OCI-LY7 (cell line): ENCODE measurements at regions not wholly inside any gene's neighbourhood (a gene's known extent, or its start where the extent isn't known, plus 50 kb on each side); places are given as distances from the start of the nearest gene placed in this dataset.

ENCODE experiments used
- BruUV-seq: library from RNA; stranded (reverse); fragments of 400-500 nt; replicated peaks from 2 replicates; lab custom pipeline; 2021; lab: Mats Ljungman, UMichigan
- CTCF ChIA-PET: fragments of 300-600 bp; sonication (Branson Sonifier 250); formaldehyde crosslinking; loops from one replicate; lab custom pipeline; 2022; ENCODE audit warnings: antibody characterized with exemption; ENCODE audit not compliant: unreplicated experiment; lab: Charles Lee
- POLR2A ChIA-PET: fragments of 300-600 bp; sonication (Branson Sonifier 250); formaldehyde crosslinking; loops from one replicate; lab custom pipeline; 2022; ENCODE audit warnings: antibody characterized with exemption; lab: Charles Lee
- DNase-seq: peaks from one replicate; pipeline ENCODE4 v3.0.0-alpha.2; 2015; ENCODE audit warnings: low spot score
- H2AFZ ChIP-seq: fragments of 200-600 bp; sonication (generic), shearing (Covaris generic); 2 replicates; pipeline ENCODE4 v1.6.1; 2014; ENCODE audit warnings: mild to moderate bottlenecking, antibody characterized with exemption, low read length, moderate library complexity
- H3K27ac ChIP-seq: fragments of 200-600 bp; sonication (generic); 2 replicates; pipeline ENCODE4 v1.5.1; 2014; ENCODE audit warnings: mixed run types, low read depth, mild to moderate bottlenecking, moderate library complexity, low read length, inconsistent platforms; ENCODE audit not compliant: poor library complexity, severe bottlenecking
- H3K36me3 ChIP-seq: fragments of 200-600 bp; sonication (generic); 2 replicates; pipeline ENCODE4 v1.6.1; 2014; ENCODE audit warnings: mild to moderate bottlenecking, antibody characterized with exemption, low read length, moderate library complexity, mixed read lengths; ENCODE audit not compliant: insufficient read depth
- H3K4me1 ChIP-seq: fragments of 200-600 bp; sonication (generic); 2 replicates; pipeline ENCODE4 v1.5.1; 2014; ENCODE audit warnings: mild to moderate bottlenecking, low read length; ENCODE audit not compliant: insufficient read depth, poor library complexity, severe bottlenecking
- H3K4me2 ChIP-seq: fragments of 200-600 bp; sonication (generic); 2 replicates; pipeline ENCODE4 v1.6.1; 2014; ENCODE audit warnings: mild to moderate bottlenecking, low read length
- H3K4me3 ChIP-seq: fragments of 200-600 bp; sonication (generic); 2 replicates; pipeline ENCODE4 v1.5.1; 2014; ENCODE audit warnings: mild to moderate bottlenecking, low read depth, low read length; ENCODE audit not compliant: poor library complexity, severe bottlenecking
- H3K79me2 ChIP-seq: fragments of 200-600 bp; sonication (generic); 2 replicates; pipeline ENCODE4 v1.6.1; 2016; ENCODE audit warnings: low read depth, mild to moderate bottlenecking, low read length, moderate library complexity, mixed read lengths; ENCODE audit not compliant: insufficient read depth
- H3K9me2 ChIP-seq: fragments of 200-600 bp; sonication (generic); 2 replicates; pipeline ENCODE4 v1.6.1; 2016; ENCODE audit warnings: mild to moderate bottlenecking, low read length, mixed read lengths; ENCODE audit not compliant: insufficient read depth
- H3K9me3 ChIP-seq: fragments of 200-600 bp; sonication (generic); 2 replicates; pipeline ENCODE4 v1.6.1; 2014; ENCODE audit warnings: mild to moderate bottlenecking, mixed run types, low read length, mixed read lengths
- H4K20me1 ChIP-seq: fragments of 200-600 bp; sonication (generic); 2 replicates; pipeline ENCODE4 v1.6.1; 2014; ENCODE audit warnings: mild to moderate bottlenecking, antibody characterized with exemption, low read length, moderate library complexity, mixed read lengths; ENCODE audit not compliant: insufficient read depth
- EZH2phosphoT487 ChIP-seq: fragments of 200-600 bp; sonication (generic); IDR thresholded peaks from 2 replicates; pipeline ENCODE4 v1.6.1; 2018; ENCODE audit warnings: low read depth, borderline replicate concordance, mild to moderate bottlenecking, mixed run types, antibody characterized with exemption, low read length, moderate library complexity, mixed read lengths
- intact Hi-C: fragments of 100-400 bp; cut with micrococcal nuclease; formaldehyde crosslinking; loops from one replicate; pipeline ENCODE4 v1.10.0; 2022; ENCODE audit not compliant: unreplicated experiment
- small RNA-seq: library from RNA; depleted of rRNA; stranded (forward); fragments of <200 nt; gene quantifications from one replicate; pipeline ENCODE3, GENCODE V24; 2014
- TF ChIP-seq, protein P1 (sequence below): fragments of 200-600 bp; sonication (generic); conservative IDR thresholded peaks from 2 replicates; pipeline ENCODE4 v1.5.1; 2014; ENCODE audit warnings: mild to moderate bottlenecking, antibody characterized with exemption, low read length, moderate library complexity, mixed read lengths

DNA sequence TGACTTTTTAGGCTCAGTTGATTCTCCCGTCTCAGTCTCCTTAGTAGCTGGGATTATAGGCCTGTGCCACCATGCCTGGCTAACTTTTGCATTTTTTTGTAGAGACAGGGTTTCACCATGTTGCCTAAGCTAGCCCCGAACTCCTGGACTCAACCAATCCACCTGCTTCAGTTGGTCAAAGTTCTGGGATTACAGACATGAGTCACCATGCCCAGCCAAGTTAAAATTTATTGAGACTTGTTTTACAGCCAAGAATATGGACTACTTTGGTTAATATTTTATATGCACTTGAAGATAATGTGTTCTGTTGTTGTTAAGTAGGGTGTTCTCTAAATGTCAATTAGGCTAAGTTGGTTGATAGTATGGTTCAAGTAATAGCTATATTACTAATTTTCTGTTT, 58.7 kb downstream of the CYTL1 start:
- no peaks in the 10 kb centered on the region for H3K4me1 ChIP-seq
- H3K9me3 ChIP-seq: peaks cover 22% of the 10 kb centered on the region
- DNase-seq: no peak
- H3K27ac ChIP-seq: no peak overlapping the region
- BruUV-seq: no TSS peak
- no peak overlapping the region for H2AFZ ChIP-seq
- intact Hi-C loops: no loop called here
- no peaks in the 10 kb centered on the region for H3K36me3 ChIP-seq
- no peaks in the 10 kb centered on the region for H3K79me2 ChIP-seq
- H3K4me3 ChIP-seq: no peak overlapping the region
- ChIA-PET CTCF (no interaction called here), POLR2A (no interaction called here)
- H3K4me2 ChIP-seq: no peak overlapping the region
- no peaks in the 10 kb centered on the region for H4K20me1 ChIP-seq
- TF ChIP-seq, protein P1, sequence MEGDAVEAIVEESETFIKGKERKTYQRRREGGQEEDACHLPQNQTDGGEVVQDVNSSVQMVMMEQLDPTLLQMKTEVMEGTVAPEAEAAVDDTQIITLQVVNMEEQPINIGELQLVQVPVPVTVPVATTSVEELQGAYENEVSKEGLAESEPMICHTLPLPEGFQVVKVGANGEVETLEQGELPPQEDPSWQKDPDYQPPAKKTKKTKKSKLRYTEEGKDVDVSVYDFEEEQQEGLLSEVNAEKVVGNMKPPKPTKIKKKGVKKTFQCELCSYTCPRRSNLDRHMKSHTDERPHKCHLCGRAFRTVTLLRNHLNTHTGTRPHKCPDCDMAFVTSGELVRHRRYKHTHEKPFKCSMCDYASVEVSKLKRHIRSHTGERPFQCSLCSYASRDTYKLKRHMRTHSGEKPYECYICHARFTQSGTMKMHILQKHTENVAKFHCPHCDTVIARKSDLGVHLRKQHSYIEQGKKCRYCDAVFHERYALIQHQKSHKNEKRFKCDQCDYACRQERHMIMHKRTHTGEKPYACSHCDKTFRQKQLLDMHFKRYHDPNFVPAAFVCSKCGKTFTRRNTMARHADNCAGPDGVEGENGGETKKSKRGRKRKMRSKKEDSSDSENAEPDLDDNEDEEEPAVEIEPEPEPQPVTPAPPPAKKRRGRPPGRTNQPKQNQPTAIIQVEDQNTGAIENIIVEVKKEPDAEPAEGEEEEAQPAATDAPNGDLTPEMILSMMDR: no peak
- TF ChIP-seq EZH2phosphoT487: no peak
- no peaks in the 10 kb centered on the region for H3K9me2 ChIP-seq

DNA sequence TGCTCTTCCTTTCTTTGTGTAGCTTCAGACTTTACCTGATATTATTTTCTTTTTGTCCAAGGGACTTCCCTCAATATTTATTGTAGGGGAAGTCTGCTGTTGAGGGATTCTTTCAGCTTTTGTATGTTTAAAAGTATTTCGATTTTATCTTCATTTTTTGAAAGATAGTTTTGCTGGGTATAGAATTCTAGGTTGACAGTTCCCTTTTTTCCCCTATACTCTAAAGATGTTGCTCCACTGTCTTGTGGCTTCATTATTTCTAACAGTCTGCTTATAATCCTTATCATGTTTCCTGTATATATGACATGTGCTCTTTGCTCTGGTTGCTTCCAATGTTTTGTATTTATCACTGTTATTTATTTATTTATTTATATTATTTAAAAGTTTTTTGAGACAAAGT, 57.3 kb downstream of the CYTL1 start:
- no peak overlapping the region for H3K27ac ChIP-seq
- BruUV-seq: no TSS peak
- TF ChIP-seq, protein P1: no peak
- TF ChIP-seq EZH2phosphoT487: no peak
- DNase-seq: no peak
- no peak overlapping the region for H2AFZ ChIP-seq
- no peak overlapping the region for H3K4me2 ChIP-seq
- no peaks in the 10 kb centered on the region for H3K4me1 ChIP-seq
- H3K79me2 ChIP-seq: no peaks in the 10 kb centered on the region
- intact Hi-C loops: no loop called here
- H3K36me3 ChIP-seq: no peaks in the 10 kb centered on the region
- CTCF ChIA-PET: no interaction called here
- POLR2A ChIA-PET: no interaction called here
- peaks cover 22% of the 10 kb centered on the region for H3K9me3 ChIP-seq
- H3K9me2 ChIP-seq: no peaks in the 10 kb centered on the region
- H4K20me1 ChIP-seq: no peaks in the 10 kb centered on the region
- no peak overlapping the region for H3K4me3 ChIP-seq

GRCh38 chr4:4962928-4963327, 56.3 kb downstream of the CYTL1 start:
- Histone ChIP-seq H3K36me3 (no peaks in the 10 kb centered on the region), H3K27ac (no peak overlapping the region), H3K4me1 (no peaks in the 10 kb centered on the region), H3K9me3 (peaks cover 22% of the 10 kb centered on the region), H3K4me3 (no peak overlapping the region), H3K9me2 (no peaks in the 10 kb centered on the region), H4K20me1 (no peaks in the 10 kb centered on the region), H2AFZ (no peak overlapping the region), H3K4me2 (no peak overlapping the region), H3K79me2 (no peaks in the 10 kb centered on the region)
- ChIA-PET CTCF (no interaction called here), POLR2A (no interaction called here)
- DNase-seq: no peak
- intact Hi-C loops: no loop called here
- no TSS peak for BruUV-seq
- TF ChIP-seq, protein P1: no peak
- TF ChIP-seq EZH2phosphoT487: no peak

Small RNA genes in the stretch of these regions (small RNA-seq; reads per million reads assigned to genes)
- gene RN7SKP113: 0.21 reads per million
